ENCODE measurements at regions not wholly inside any gene's neighbourhood (a gene's known extent, or its start where the extent isn't known, plus 50 kb on each side); places are given as distances from the start of the nearest gene placed in this dataset.

DNA sequence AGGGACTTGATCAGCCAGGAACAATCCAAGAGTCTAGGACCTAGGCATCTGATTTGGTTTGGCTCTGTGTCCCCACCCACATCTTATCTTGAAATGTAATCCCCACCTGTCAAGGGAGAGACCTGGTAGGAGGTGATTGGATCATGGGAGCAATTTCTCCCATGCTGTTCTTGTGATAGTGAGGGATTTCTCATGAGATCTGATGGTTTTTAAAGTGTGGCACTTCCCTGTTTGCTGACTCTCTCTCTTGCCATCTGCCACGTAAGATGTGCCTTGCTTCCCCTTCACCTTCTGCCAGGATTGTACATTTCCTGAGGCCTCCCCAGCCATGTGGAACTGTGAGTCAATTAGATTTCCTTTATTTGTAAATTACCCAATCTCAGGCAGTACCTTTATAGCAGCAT, 201.7 kb upstream of the ACTBL2 start:
- ATAC-seq (no peak), DNase-seq (no peak)
- peaks cover 0 to 3% (median 0%) of the 10 kb centered on the region in 12 donors for H3K4me1 ChIP-seq
- H3K27ac ChIP-seq: no peak overlapping the region
- H3K4me3 ChIP-seq: no peak overlapping the region
- no peak for TF ChIP-seq POLR2A (IDR thresholded peaks at IDR 0.05)
- TF ChIP-seq, protein P1, sequence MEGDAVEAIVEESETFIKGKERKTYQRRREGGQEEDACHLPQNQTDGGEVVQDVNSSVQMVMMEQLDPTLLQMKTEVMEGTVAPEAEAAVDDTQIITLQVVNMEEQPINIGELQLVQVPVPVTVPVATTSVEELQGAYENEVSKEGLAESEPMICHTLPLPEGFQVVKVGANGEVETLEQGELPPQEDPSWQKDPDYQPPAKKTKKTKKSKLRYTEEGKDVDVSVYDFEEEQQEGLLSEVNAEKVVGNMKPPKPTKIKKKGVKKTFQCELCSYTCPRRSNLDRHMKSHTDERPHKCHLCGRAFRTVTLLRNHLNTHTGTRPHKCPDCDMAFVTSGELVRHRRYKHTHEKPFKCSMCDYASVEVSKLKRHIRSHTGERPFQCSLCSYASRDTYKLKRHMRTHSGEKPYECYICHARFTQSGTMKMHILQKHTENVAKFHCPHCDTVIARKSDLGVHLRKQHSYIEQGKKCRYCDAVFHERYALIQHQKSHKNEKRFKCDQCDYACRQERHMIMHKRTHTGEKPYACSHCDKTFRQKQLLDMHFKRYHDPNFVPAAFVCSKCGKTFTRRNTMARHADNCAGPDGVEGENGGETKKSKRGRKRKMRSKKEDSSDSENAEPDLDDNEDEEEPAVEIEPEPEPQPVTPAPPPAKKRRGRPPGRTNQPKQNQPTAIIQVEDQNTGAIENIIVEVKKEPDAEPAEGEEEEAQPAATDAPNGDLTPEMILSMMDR (IDR thresholded peaks at IDR 0.05): no peak
- no peaks in the 10 kb centered on the region for H3K27me3 ChIP-seq
- intact Hi-C loops (cut with DNase I): no loop called here
- no peaks in the 10 kb centered on the region for H3K9me3 ChIP-seq
- 61 to 74% (median 67%) methylated on average over 1 of the region's 1 CpG for WGBS, 4 donors
- no peaks in the 10 kb centered on the region for H3K36me3 ChIP-seq

DNA sequence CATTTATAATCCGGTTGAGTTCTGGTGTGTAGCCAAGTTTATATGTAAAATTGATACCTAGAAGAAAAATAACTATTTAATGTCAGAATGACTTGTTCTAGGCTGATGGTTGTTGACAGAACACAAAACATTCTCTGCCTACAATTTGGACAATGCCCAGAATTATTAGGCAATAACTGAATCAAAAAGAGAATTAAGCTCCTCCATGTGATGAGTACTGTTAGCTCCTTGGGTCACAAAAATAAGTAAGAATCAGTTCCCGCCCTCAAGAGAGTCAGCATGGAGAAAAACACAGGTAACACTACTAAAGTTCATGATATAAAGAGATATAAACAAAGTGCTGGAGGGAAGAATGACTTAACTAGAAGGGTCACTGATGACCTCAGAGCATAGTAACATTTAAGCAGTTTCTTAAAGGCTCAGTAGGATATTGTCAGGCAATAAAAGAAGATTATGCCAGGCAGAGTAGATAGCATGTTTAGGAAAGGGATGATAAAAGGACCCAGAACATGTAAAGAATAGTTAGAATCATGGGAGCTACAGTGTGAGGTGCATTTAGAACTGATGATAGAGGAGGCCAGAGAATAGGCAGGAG, 200.5 kb upstream of the ACTBL2 start:
- 63 to 74% (median 68%) methylated on average over 2 of the region's 2 CpGs for WGBS, 4 donors
- intact Hi-C loops (cut with DNase I): no loop called here
- no peak for DNase-seq
- no peaks in the 10 kb centered on the region for H3K9me3 ChIP-seq
- H3K36me3 ChIP-seq: no peaks in the 10 kb centered on the region
- no peak for TF ChIP-seq POLR2A (IDR thresholded peaks at IDR 0.05)
- TF ChIP-seq, protein P1 (IDR thresholded peaks at IDR 0.05): no peak
- no peak overlapping the region for H3K27ac ChIP-seq
- peaks cover 0 to 3% (median 0%) of the 10 kb centered on the region in 12 donors for H3K4me1 ChIP-seq
- H3K27me3 ChIP-seq: no peaks in the 10 kb centered on the region
- no peak overlapping the region for H3K4me3 ChIP-seq
- ATAC-seq: no peak

GRCh38 chr5:57681942-57682341, 199.3 kb upstream of the ACTBL2 start:
- Histone ChIP-seq H3K27me3 (no peaks in the 10 kb centered on the region), H3K9me3 (no peaks in the 10 kb centered on the region), H3K4me3 (no peak overlapping the region), H3K36me3 (no peaks in the 10 kb centered on the region), H3K27ac (no peak overlapping the region), H3K4me1 (peaks cover 0 to 3% (median 0%) of the 10 kb centered on the region in 12 donors)
- TF ChIP-seq, protein P1 (IDR thresholded peaks at IDR 0.05): no peak
- no peak for TF ChIP-seq POLR2A (IDR thresholded peaks at IDR 0.05)
- DNase-seq (no peak), ATAC-seq (no peak)
- intact Hi-C loops (cut with DNase I): no loop called here
- 93 to 95% (median 95%) methylated on average over 3 of the region's 3 CpGs for WGBS, 4 donors

- ATAC-seq (no peak), DNase-seq (no peak)
- TF ChIP-seq, protein P1 (IDR thresholded peaks at IDR 0.05): no peak
- H3K4me1 ChIP-seq: peaks cover 0 to 7% (median 0%) of the 10 kb centered on the region in 12 donors
- 91 to 100% (median 97%) methylated on average over 1 of the region's 1 CpG for WGBS, 4 donors
- no peaks in the 10 kb centered on the region for H3K9me3 ChIP-seq
- H3K27ac ChIP-seq: no peak overlapping the region
- H3K4me3 ChIP-seq: no peak overlapping the region
- intact Hi-C loops (cut with DNase I): no loop called here
- no peaks in the 10 kb centered on the region for H3K27me3 ChIP-seq
- no peaks in the 10 kb centered on the region for H3K36me3 ChIP-seq
Measured at GRCh38 chr5:57680686-57681085, 198.1 kb upstream of the ACTBL2 start.
